PFSK-1 (cell line): ENCODE measurements at regions not wholly inside any gene's neighbourhood (a gene's known extent, or its start where the extent isn't known, plus 50 kb on each side); places are given as distances from the start of the nearest gene placed in this dataset.

Experiments
- FOXP2 ChIP-seq: optimal IDR thresholded peaks from 2 replicates; pipeline ENCODE3; 2011; ENCODE audit warnings: borderline replicate concordance, control low read depth, inconsistent platforms; ENCODE audit not compliant: insufficient read depth; ENCODE audit errors: extremely low read length, extremely low read depth
- POLR2AphosphoS5 ChIP-seq: IDR thresholded peaks from 2 replicates; pipeline ENCODE4 v1.6.1; 2012; ENCODE audit warnings: low read depth, mild to moderate bottlenecking, control low read depth, low read length, moderate library complexity
- REST ChIP-seq, 2 experiments: IDR thresholded peaks; 2 replicates each; pipeline versions ENCODE4 v1.6.1 to v1.8.0; 2011 to 2012; ENCODE audit warnings: low read depth in 2 of 2, low read length in 2 of 2, control low read depth in 1 of 2, inconsistent platforms in 1 of 2, mild to moderate bottlenecking in 1 of 2, moderate library complexity in 1 of 2; ENCODE audit not compliant: insufficient read depth in 1 of 2
- SIN3A ChIP-seq: IDR thresholded peaks from 2 replicates; pipeline ENCODE4 v1.6.1; 2012; ENCODE audit warnings: mild to moderate bottlenecking, low read length, moderate library complexity, borderline replicate concordance; ENCODE audit not compliant: insufficient read depth
- TAF1 ChIP-seq: IDR thresholded peaks from 2 replicates; pipeline ENCODE4 v1.6.1; 2012; ENCODE audit warnings: low read length, control low read depth, borderline replicate concordance; ENCODE audit not compliant: insufficient read depth

GRCh38 chr12:18942669-18943068, 186.9 kb upstream of the PLEKHA5 start:
- TF ChIP-seq REST (IDR thresholded peaks at IDR 0.05; ENCODE audit: insufficient read depth in 1 of 2, low read depth in 2 of 2, low read length in 2 of 2): no peak
- TF ChIP-seq FOXP2: no peak
- no peak for TF ChIP-seq SIN3A
- no peak for TF ChIP-seq POLR2AphosphoS5
- no peak for TF ChIP-seq TAF1

GRCh38 chr12:18943200-18943599, 186.3 kb upstream of the PLEKHA5 start:
- TF ChIP-seq TAF1 (no peak), FOXP2 (no peak), POLR2AphosphoS5 (no peak), REST (IDR thresholded peaks at IDR 0.05; ENCODE audit: insufficient read depth in 1 of 2, low read depth in 2 of 2, low read length in 2 of 2) (no peak), SIN3A (no peak)

GRCh38 chr12:18946106-18946505, 183.4 kb upstream of the PLEKHA5 start:
- TF ChIP-seq POLR2AphosphoS5 (no peak), TAF1 (no peak), SIN3A (no peak), REST (IDR thresholded peaks at IDR 0.05; ENCODE audit: insufficient read depth in 1 of 2, low read depth in 2 of 2, low read length in 2 of 2) (no peak)

GRCh38 chr12:18951218-18951617, 178.3 kb upstream of the PLEKHA5 start:
- no peak for TF ChIP-seq FOXP2
- no peak for TF ChIP-seq REST (IDR thresholded peaks at IDR 0.05; ENCODE audit: insufficient read depth in 1 of 2, low read depth in 2 of 2, low read length in 2 of 2)
- no peak for TF ChIP-seq TAF1

- TF ChIP-seq POLR2AphosphoS5: no peak
- no peak for TF ChIP-seq TAF1
- no peak for TF ChIP-seq FOXP2
- no peak for TF ChIP-seq REST (IDR thresholded peaks at IDR 0.05; ENCODE audit: insufficient read depth in 1 of 2, low read depth in 2 of 2, low read length in 2 of 2)
- TF ChIP-seq SIN3A: no peak
Observed at GRCh38 chr12:18953505-18953904, 176.0 kb upstream of the PLEKHA5 start.
